HCT116 (cell line): ENCODE measurements at regions not wholly inside any gene's neighbourhood (a gene's known extent, or its start where the extent isn't known, plus 50 kb on each side); places are given as distances from the start of the nearest gene placed in this dataset.

Experiments
- ATAC-seq: fragments of 200-7000 bp; cut with Tn5 transposase; 2 replicates; pipeline ENCODE4 v1.9.1; 2020; ENCODE audit warnings: mild to moderate bottlenecking, moderate library complexity
- BruUV-seq: library from RNA; stranded (reverse); fragments of 400-500 nt; replicated peaks from 2 replicates; lab custom pipeline; 2021; lab: Mats Ljungman, UMichigan
- CTCF ChIA-PET: fragments of 300-600 bp; sonication (Branson Sonifier 250); formaldehyde crosslinking; loops from one replicate; lab custom pipeline; 2021; ENCODE audit warnings: antibody characterized with exemption; lab: Charles Lee
- POLR2A ChIA-PET: fragments of 300-600, 350-600 bp; sonication (Branson Sonifier 250); formaldehyde crosslinking; loops from one replicate; lab custom pipeline; 2021; ENCODE audit warnings: antibody characterized with exemption; lab: Charles Lee
- RAD21 ChIA-PET, 2 experiments: fragments of 300-600 bp; sonication (Branson Sonifier 250); formaldehyde crosslinking; loops; one replicate each; lab custom pipeline; 2023; ENCODE audit warnings: low total read pairs in 2 of 2; ENCODE audit not compliant: uncharacterized antibody in 2 of 2, unreplicated experiment in 2 of 2, low non-redundant PET in 1 of 2; lab: Charles Lee
- DNase-seq: peaks from one replicate; pipeline ENCODE4 v3.0.0-alpha.2; 2010; ENCODE audit warnings: low read depth, low spot score
- H2AFZ ChIP-seq: fragments of 200-600 bp; shearing (Covaris generic), sonication (generic); 2 replicates; pipeline ENCODE4 v1.6.1; 2017; ENCODE audit warnings: low read depth, mixed run types, mixed read lengths, antibody characterized with exemption, low read length; ENCODE audit not compliant: poor library complexity, severe bottlenecking
- H3K27ac ChIP-seq: 2 replicates; pipeline ENCODE4 v1.5.1; 2012; ENCODE audit warnings: low read depth, low read length
- H3K27me3 ChIP-seq: fragments of 200-600 bp; sonication (generic); 2 replicates; pipeline ENCODE4 v1.6.1; 2016; ENCODE audit warnings: mixed run types, low read length, mixed read lengths; ENCODE audit not compliant: insufficient read depth
- H3K36me3 ChIP-seq, 2 experiments: fragments of 200-500 bp in 1 of 2; fragments of 200-600 bp in 1 of 2; sonication (Bioruptor generic) in 1 of 2; sonication (generic) in 1 of 2; 2 replicates each; pipeline versions ENCODE4 v1.5.1 to v1.6.1; 2014 to 2016; ENCODE audit warnings: low read length in 2 of 2, inconsistent platforms in 1 of 2, mixed read lengths in 1 of 2, mixed run types in 1 of 2; ENCODE audit not compliant: insufficient read depth in 2 of 2, control insufficient read depth in 1 of 2
- H3K4me1 ChIP-seq, 2 experiments: fragments of 200-600 bp in 1 of 2; sonication (generic) in 1 of 2; 2 replicates each; pipeline versions ENCODE4 v1.5.1 to v1.6.1; 2012 to 2017; ENCODE audit warnings: low read length in 2 of 2, inconsistent platforms in 1 of 2, mild to moderate bottlenecking in 1 of 2, mixed read lengths in 1 of 2, mixed run types in 1 of 2, moderate library complexity in 1 of 2; ENCODE audit not compliant: insufficient read depth in 2 of 2, control insufficient read depth in 1 of 2
- H3K4me2 ChIP-seq: fragments of 200-600 bp; sonication (generic); 2 replicates; pipeline ENCODE4 v1.6.1; 2017; ENCODE audit warnings: mixed run types, low read length, mixed read lengths
- H3K4me3 ChIP-seq, 2 experiments: fragments of 200-600 bp in 1 of 2; sonication (generic) in 1 of 2; replicated peaks in 1 of 2; 2 replicates each; pipeline ENCODE4 v1.5.1; 2011 to 2016; ENCODE audit warnings: low read length in 2 of 2, control low read depth in 1 of 2, low read depth in 1 of 2, mild to moderate bottlenecking in 1 of 2, mixed read lengths in 1 of 2, mixed run types in 1 of 2
- H3K79me2 ChIP-seq: fragments of 200-600 bp; sonication (generic); 2 replicates; pipeline ENCODE4 v1.6.1; 2017; ENCODE audit warnings: mild to moderate bottlenecking, mixed run types, low read length, moderate library complexity, mixed read lengths; ENCODE audit not compliant: insufficient read depth
- H3K9ac ChIP-seq: fragments of 200-600 bp; sonication (generic); 2 replicates; pipeline ENCODE4 v1.6.1; 2016; ENCODE audit warnings: low read length, mixed read lengths
- H3K9me2 ChIP-seq: fragments of 200-600 bp; sonication (generic), shearing (Covaris generic); 2 replicates; pipeline ENCODE4 v1.6.1; 2017; ENCODE audit warnings: mixed run types, mild to moderate bottlenecking, moderate library complexity; ENCODE audit not compliant: insufficient read depth
- H3K9me3 ChIP-seq, 2 experiments: fragments of 200-500 bp in 1 of 2; fragments of 200-600 bp in 1 of 2; sonication (Bioruptor generic) in 1 of 2; sonication (generic) in 1 of 2; 2 replicates each; pipeline ENCODE4 v1.6.1; 2014 to 2017; ENCODE audit warnings: low read length in 2 of 2, mixed read lengths in 2 of 2, inconsistent platforms in 1 of 2, low read depth in 1 of 2, mild to moderate bottlenecking in 1 of 2, mixed run types in 1 of 2, moderate library complexity in 1 of 2; ENCODE audit not compliant: control insufficient read depth in 1 of 2, insufficient read depth in 1 of 2
- H4K20me1 ChIP-seq: fragments of 200-600 bp; sonication (generic), shearing (Covaris generic); 2 replicates; pipeline ENCODE4 v1.6.1; 2017; ENCODE audit warnings: mixed run types, mild to moderate bottlenecking, moderate library complexity; ENCODE audit not compliant: insufficient read depth
- ATF3 ChIP-seq: IDR thresholded peaks from 2 replicates; pipeline ENCODE4 v1.6.1; 2012
- CEBPB ChIP-seq: IDR thresholded peaks from 2 replicates; pipeline ENCODE4 v1.6.1; 2012; ENCODE audit warnings: low read depth
- CTCF ChIP-seq, 3 experiments: fragments of 200-600 bp in 1 of 3; sonication (generic) in 1 of 3; IDR thresholded peaks in 2 of 3; conservative IDR thresholded peaks in 1 of 3; 2 replicates each; pipeline ENCODE4 v1.5.1; 2012 to 2017; ENCODE audit warnings: low read depth in 2 of 3, low read length in 2 of 3, antibody characterized with exemption in 1 of 3, borderline replicate concordance in 1 of 3, control low read depth in 1 of 3, mild to moderate bottlenecking in 1 of 3, mixed read lengths in 1 of 3, mixed run types in 1 of 3, moderate library complexity in 1 of 3; ENCODE audit not compliant: insufficient read depth in 1 of 3
- EGR1 ChIP-seq: IDR thresholded peaks from 2 replicates; pipeline ENCODE4 v1.6.1; 2012; ENCODE audit warnings: low read depth
- EZH2 ChIP-seq: fragments of 200-600 bp; sonication (generic); IDR thresholded peaks from 2 replicates; pipeline ENCODE4 v1.6.1; 2017; ENCODE audit warnings: antibody characterized with exemption, mixed run types
- FOSL1 ChIP-seq: IDR thresholded peaks from 2 replicates; pipeline ENCODE4 v1.6.1; 2012; ENCODE audit warnings: low read depth
- POLR2A ChIP-seq: IDR thresholded peaks from 2 replicates; pipeline ENCODE4 v1.7.0; 2011; ENCODE audit warnings: borderline replicate concordance; ENCODE audit not compliant: insufficient read depth, insufficient read length; ENCODE audit errors: extremely low read depth
- POLR2AphosphoS5 ChIP-seq: IDR thresholded peaks from 2 replicates; pipeline ENCODE4 v1.6.1; 2011; ENCODE audit warnings: mild to moderate bottlenecking, low read depth, low read length, moderate library complexity
- RAD21 ChIP-seq: IDR thresholded peaks from 2 replicates; pipeline ENCODE4 v1.6.1; 2012; ENCODE audit warnings: low read depth, mild to moderate bottlenecking
- REST ChIP-seq: IDR thresholded peaks from 2 replicates; pipeline ENCODE4 v1.6.1; 2012; ENCODE audit warnings: low read depth
- SIN3A ChIP-seq: IDR thresholded peaks from 2 replicates; pipeline ENCODE4 v1.6.1; 2012; ENCODE audit warnings: low read depth
- SRF ChIP-seq: IDR thresholded peaks from 2 replicates; pipeline ENCODE4 v1.6.1; 2012; ENCODE audit warnings: low read depth
- YY1 ChIP-seq: IDR thresholded peaks from 2 replicates; pipeline ENCODE4 v1.6.1; 2011; ENCODE audit warnings: low read length, low read depth, moderate library complexity, mild to moderate bottlenecking; ENCODE audit not compliant: insufficient replicate concordance; ENCODE audit errors: extremely low read depth
- ZBTB33 ChIP-seq: IDR thresholded peaks from 2 replicates; pipeline ENCODE4 v1.6.1; 2011; ENCODE audit warnings: mild to moderate bottlenecking, low read length, moderate library complexity; ENCODE audit not compliant: insufficient replicate concordance; ENCODE audit errors: extremely low read depth
- ZNF274 ChIP-seq: fragments of 200-500 bp; sonication (Bioruptor generic); IDR thresholded peaks from 2 replicates; pipeline ENCODE4 v1.6.1; 2014; ENCODE audit warnings: mild to moderate bottlenecking, low read depth, low read length, inconsistent platforms
- intact Hi-C: fragments of 100-400 bp; cut with micrococcal nuclease; formaldehyde crosslinking; loops from 2 replicates; pipeline ENCODE4 v1.10.0; 2022

GRCh38 chr2:57210855-57211254, 835.8 kb upstream of the VRK2 start:
- CTCF ChIA-PET, result no interaction called here
- POLR2A ChIA-PET, result no interaction called here
- RAD21 ChIA-PET, result no interaction called here

More at GRCh38 chr2:57210855-57211254, 835.8 kb upstream of the VRK2 start:
- intact Hi-C loops, result no loop called here
- Histone ChIP-seq H3K79me2 (no peaks in the 10 kb centered on the region), H2AFZ (no peak overlapping the region), H3K4me1 (no peaks in the 10 kb centered on the region), H3K9ac (no peak overlapping the region), H3K4me2 (no peak overlapping the region), H3K9me2 (no peaks in the 10 kb centered on the region), H3K4me3 (no peak overlapping the region), H3K36me3 (no peaks in the 10 kb centered on the region), H3K27me3 (no peaks in the 10 kb centered on the region), H3K27ac (no peak overlapping the region), H3K9me3 (no peaks in the 10 kb centered on the region), H4K20me1 (no peaks in the 10 kb centered on the region)
- no TSS peak for BruUV-seq
- no peak for TF ChIP-seq ATF3
- TF ChIP-seq ZBTB33, result no peak
- no peak for TF ChIP-seq POLR2A
- TF ChIP-seq YY1, result no peak
- no peak for TF ChIP-seq EZH2
- TF ChIP-seq RAD21, result no peak
- TF ChIP-seq REST, result no peak
- TF ChIP-seq ZNF274, result no peak
- TF ChIP-seq FOSL1, result no peak
- TF ChIP-seq EGR1, result no peak
- TF ChIP-seq SIN3A, result no peak
- no peak for TF ChIP-seq POLR2AphosphoS5
- no peak for TF ChIP-seq CTCF (IDR thresholded peaks at IDR 0.05 in 2 of 3, conservative IDR thresholded peaks at IDR 0.05 in 1 of 3; ENCODE audit: borderline replicate concordance in 1 of 3, insufficient read depth in 1 of 3, low read depth in 2 of 3, low read length in 2 of 3)
- TF ChIP-seq CEBPB, result no peak
- no peak for TF ChIP-seq SRF
- ATAC-seq, result no peak
- no peak for DNase-seq
